A549 (cell line): ENCODE measurements at regions not wholly inside any gene's neighbourhood (a gene's known extent, or its start where the extent isn't known, plus 50 kb on each side); places are given as distances from the start of the nearest gene placed in this dataset.

Experiments
- ATAC-seq, 2 experiments: fragments of 200-7000 bp in 1 of 2; fragments of >200 bp in 1 of 2; cut with Nextera tagmentation in 1 of 2; cut with Tn5 transposase in 1 of 2; 3 replicates each; pipeline versions ENCODE4 v1.8.0 to v1.9.1; 2018 to 2020; ENCODE audit warnings: mild to moderate bottlenecking in 1 of 2, moderate library complexity in 1 of 2
- CTCF ChIA-PET: fragments of 300-600 bp; sonication (Branson Sonifier 250); formaldehyde crosslinking; extraction: SDS; loops from one replicate; lab custom pipeline; 2021; ENCODE audit warnings: antibody characterized with exemption, inconsistent platforms; lab: Yijun Ruan, JAX
- POLR2A ChIA-PET: fragments of 350-600 bp; formaldehyde crosslinking; extraction: SDS; loops from one replicate; lab custom pipeline; 2021; ENCODE audit warnings: antibody characterized with exemption, inconsistent platforms; lab: Yijun Ruan, JAX
- DNase-seq, 2 experiments: peaks; one replicate each; pipeline versions ENCODE4 v3.0.0 to v3.0.0-alpha.2; 2011 to 2016; ENCODE audit warnings: low read depth in 1 of 2, low spot score in 1 of 2
- FAIRE-seq: peaks from 2 replicates; lab custom pipeline; 2011; peaks lifted over from hg19 to GRCh38; lab: Jason Lieb, UNC
- H3K27ac ChIP-seq, 2 experiments: fragments of >200 bp; sonication (Bioruptor Twin); formaldehyde crosslinking; 3 replicates each; pipeline ENCODE4 v1.5.1; 2016 to 2017
- H3K4me1 ChIP-seq: fragments of >200 bp; sonication (Bioruptor Twin); formaldehyde crosslinking; 3 replicates; pipeline ENCODE4 v1.6.1; 2016
- H3K4me2 ChIP-seq: fragments of >200 bp; sonication (Bioruptor Twin); formaldehyde crosslinking; 3 replicates; pipeline ENCODE4 v1.6.1; 2016
- H3K4me3 ChIP-seq: fragments of >200 bp; sonication (Bioruptor Twin); formaldehyde crosslinking; 3 replicates; pipeline ENCODE4 v1.5.1; 2016
- H3K9me3 ChIP-seq: fragments of >200 bp; sonication (Bioruptor Twin); formaldehyde crosslinking; 3 replicates; pipeline ENCODE4 v1.6.1; 2016
- CBX2 ChIP-seq: fragments of 200-600 bp; sonication (generic); IDR thresholded peaks from 2 replicates; pipeline ENCODE4 v1.6.1; 2016; ENCODE audit warnings: low read depth, mild to moderate bottlenecking, borderline replicate concordance
- CEBPB ChIP-seq, 2 experiments: fragments of >200 bp in 1 of 2; sonication (Bioruptor Twin) in 1 of 2; formaldehyde crosslinking in 1 of 2; IDR thresholded peaks; 2 replicates each; pipeline ENCODE4 v1.6.1; 2012 to 2016
- CHD2 ChIP-seq: fragments of 150-350 bp; IDR thresholded peaks from 2 replicates; pipeline ENCODE4 v1.6.1; 2014; ENCODE audit warnings: low read length; ENCODE audit not compliant: partially characterized antibody
- EHMT2 ChIP-seq: fragments of 200-600 bp; sonication (generic); IDR thresholded peaks from 2 replicates; pipeline ENCODE4 v1.6.1; 2016; ENCODE audit warnings: antibody characterized with exemption, low read depth, mild to moderate bottlenecking, moderate library complexity
- FOSB ChIP-seq: fragments of 250-450 bp; sonication (Bioruptor Pico); IDR thresholded peaks from 2 replicates; pipeline ENCODE4 v1.5.0; 2020; ENCODE audit warnings: mild to moderate bottlenecking, moderate library complexity
- GATA3 ChIP-seq: IDR thresholded peaks from 2 replicates; pipeline ENCODE4 v1.6.1; 2012; ENCODE audit warnings: borderline replicate concordance
- HOXA7 ChIP-seq: fragments of 250-450 bp; sonication (Bioruptor Pico); IDR thresholded peaks from 2 replicates; pipeline ENCODE4 v1.5.0; 2020; ENCODE audit warnings: mild to moderate bottlenecking, moderate library complexity
- HOXB13 ChIP-seq: fragments of 250-450 bp; sonication (Bioruptor Pico); IDR thresholded peaks from 2 replicates; pipeline ENCODE4 v1.5.0; 2020; ENCODE audit warnings: low read depth, mild to moderate bottlenecking, moderate library complexity
- JUNB ChIP-seq: fragments of >200 bp; sonication (Bioruptor Twin); formaldehyde crosslinking; IDR thresholded peaks from 2 replicates; pipeline ENCODE4 v1.6.1; 2016
- KDM1A ChIP-seq: fragments of 200-600 bp; sonication (generic); IDR thresholded peaks from 2 replicates; pipeline ENCODE4 v1.6.1; 2016; ENCODE audit warnings: low read depth, mild to moderate bottlenecking
- MAZ ChIP-seq: fragments of 150-350 bp; IDR thresholded peaks from 2 replicates; pipeline ENCODE4 v1.6.1; 2014; ENCODE audit warnings: antibody characterized with exemption, low read depth, low read length, borderline replicate concordance
- PHF8 ChIP-seq: fragments of 200-600 bp; sonication (generic); IDR thresholded peaks from 2 replicates; pipeline ENCODE4 v1.6.1; 2016; ENCODE audit warnings: low read depth, mild to moderate bottlenecking, antibody characterized with exemption, moderate library complexity, borderline replicate concordance
- RAD21 ChIP-seq, 2 experiments: fragments of >200 bp in 1 of 2; sonication (Bioruptor Twin) in 1 of 2; formaldehyde crosslinking in 1 of 2; IDR thresholded peaks in 1 of 2; conservative IDR thresholded peaks in 1 of 2; 2 replicates in 1 of 2; 3 replicates in 1 of 2; pipeline ENCODE4 v1.6.1; 2012 to 2018; ENCODE audit warnings: inconsistent platforms in 1 of 2
- RARB ChIP-seq: fragments of 250-450 bp; sonication (Bioruptor Pico); IDR thresholded peaks from 2 replicates; pipeline ENCODE4 v1.8.0; 2021; ENCODE audit warnings: mild to moderate bottlenecking, moderate library complexity
- RCOR1 ChIP-seq: fragments of 150-350 bp; IDR thresholded peaks from 2 replicates; pipeline ENCODE4 v1.6.1; 2014; ENCODE audit warnings: antibody characterized with exemption, low read length, low read depth
- SREBF2 ChIP-seq: fragments of 450-650 bp; IDR thresholded peaks from 2 replicates; pipeline ENCODE4 v1.6.1; 2014; ENCODE audit warnings: mild to moderate bottlenecking, moderate library complexity
- TFCP2L1 ChIP-seq: fragments of 250-450 bp; sonication (Bioruptor Pico); IDR thresholded peaks from 2 replicates; pipeline ENCODE4 v1.5.0; 2021; ENCODE audit warnings: mild to moderate bottlenecking
- TP53 ChIP-seq: fragments of 250-450 bp; sonication (Bioruptor Pico); IDR thresholded peaks from 2 replicates; pipeline ENCODE4 v1.5.0; 2021; ENCODE audit warnings: mild to moderate bottlenecking, moderate library complexity
- ZNF302 ChIP-seq: fragments of 250-450 bp; sonication (Bioruptor Pico); IDR thresholded peaks from 2 replicates; pipeline ENCODE4 v1.9.0; 2021; ENCODE audit warnings: inconsistent platforms, mild to moderate bottlenecking, moderate library complexity
- WGBS: methylation state at CpG from one replicate; pipeline ENCODE4 v1.1.6; 2017; ENCODE audit errors: missing lambda C conversion rate; 5-methylcytosine and 5-hydroxymethylcytosine counted together
- TF ChIP-seq, protein P1 (sequence below): fragments of >200 bp; sonication (Bioruptor Twin); formaldehyde crosslinking; IDR thresholded peaks from 3 replicates; pipeline ENCODE4 v1.6.1; 2016
- TF ChIP-seq, protein P2 (sequence below): fragments of 450-650 bp; IDR thresholded peaks from 2 replicates; pipeline ENCODE4 v1.6.1; 2014; ENCODE audit warnings: antibody characterized with exemption
- TF ChIP-seq, protein P3 (sequence below): IDR thresholded peaks from 2 replicates; pipeline ENCODE4 v1.6.1; 2012
- TF ChIP-seq, protein P4 (sequence below): fragments of 200-600 bp; sonication (generic); IDR thresholded peaks from 2 replicates; pipeline ENCODE4 v1.6.1; 2016; ENCODE audit warnings: antibody characterized with exemption, mild to moderate bottlenecking, moderate library complexity

DNA sequence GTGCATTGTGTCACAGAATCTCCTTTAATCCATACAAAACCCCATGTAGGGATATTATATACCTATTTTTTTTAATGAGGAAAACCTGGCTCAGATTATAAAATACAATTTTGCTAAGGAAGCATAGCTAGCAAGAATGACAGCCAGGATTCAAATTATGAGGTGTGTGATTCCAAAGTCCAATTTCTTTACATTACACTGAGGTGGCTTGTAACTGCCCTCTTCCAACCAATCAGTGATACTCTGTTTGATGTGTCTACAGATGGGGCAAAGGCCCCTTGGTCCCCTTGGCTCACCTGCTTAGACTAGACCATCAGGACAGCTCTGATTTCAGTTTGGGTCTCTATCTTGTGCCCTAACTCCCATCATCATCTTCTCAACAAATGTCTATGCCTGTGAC lies 120.3 kb upstream of the ADAMTS9 start:
- H3K27ac ChIP-seq = no peak overlapping the region
- H3K4me3 ChIP-seq = no peak overlapping the region
- H3K4me1 ChIP-seq = no peaks in the 10 kb centered on the region
- TF ChIP-seq TP53 (CRISPR knock-in tag) (no peak), CBX2 (no peak), CEBPB (IDR thresholded peaks at IDR 0.05) (no peak), RAD21 (conservative IDR thresholded peaks at IDR 0.05 in 1 of 2, IDR thresholded peaks at IDR 0.05 in 1 of 2) (no peak), HOXB13 (CRISPR knock-in tag) (no peak), TFCP2L1 (no peak), HOXA7 (CRISPR knock-in tag) (no peak), EHMT2 (no peak)
- TF ChIP-seq, protein P1, sequence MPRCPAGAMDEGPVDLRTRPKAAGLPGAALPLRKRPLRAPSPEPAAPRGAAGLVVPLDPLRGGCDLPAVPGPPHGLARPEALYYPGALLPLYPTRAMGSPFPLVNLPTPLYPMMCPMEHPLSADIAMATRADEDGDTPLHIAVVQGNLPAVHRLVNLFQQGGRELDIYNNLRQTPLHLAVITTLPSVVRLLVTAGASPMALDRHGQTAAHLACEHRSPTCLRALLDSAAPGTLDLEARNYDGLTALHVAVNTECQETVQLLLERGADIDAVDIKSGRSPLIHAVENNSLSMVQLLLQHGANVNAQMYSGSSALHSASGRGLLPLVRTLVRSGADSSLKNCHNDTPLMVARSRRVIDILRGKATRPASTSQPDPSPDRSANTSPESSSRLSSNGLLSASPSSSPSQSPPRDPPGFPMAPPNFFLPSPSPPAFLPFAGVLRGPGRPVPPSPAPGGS = no peak
- TF ChIP-seq, protein P2, sequence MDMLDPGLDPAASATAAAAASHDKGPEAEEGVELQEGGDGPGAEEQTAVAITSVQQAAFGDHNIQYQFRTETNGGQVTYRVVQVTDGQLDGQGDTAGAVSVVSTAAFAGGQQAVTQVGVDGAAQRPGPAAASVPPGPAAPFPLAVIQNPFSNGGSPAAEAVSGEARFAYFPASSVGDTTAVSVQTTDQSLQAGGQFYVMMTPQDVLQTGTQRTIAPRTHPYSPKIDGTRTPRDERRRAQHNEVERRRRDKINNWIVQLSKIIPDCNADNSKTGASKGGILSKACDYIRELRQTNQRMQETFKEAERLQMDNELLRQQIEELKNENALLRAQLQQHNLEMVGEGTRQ = no peak
- ChIA-PET POLR2A (no interaction called here), CTCF (no interaction called here)
- H3K9me3 ChIP-seq = no peaks in the 10 kb centered on the region
- no peak for DNase-seq
- no peak for ATAC-seq
- no peak for FAIRE-seq
- H3K4me2 ChIP-seq = no peak overlapping the region

DNA sequence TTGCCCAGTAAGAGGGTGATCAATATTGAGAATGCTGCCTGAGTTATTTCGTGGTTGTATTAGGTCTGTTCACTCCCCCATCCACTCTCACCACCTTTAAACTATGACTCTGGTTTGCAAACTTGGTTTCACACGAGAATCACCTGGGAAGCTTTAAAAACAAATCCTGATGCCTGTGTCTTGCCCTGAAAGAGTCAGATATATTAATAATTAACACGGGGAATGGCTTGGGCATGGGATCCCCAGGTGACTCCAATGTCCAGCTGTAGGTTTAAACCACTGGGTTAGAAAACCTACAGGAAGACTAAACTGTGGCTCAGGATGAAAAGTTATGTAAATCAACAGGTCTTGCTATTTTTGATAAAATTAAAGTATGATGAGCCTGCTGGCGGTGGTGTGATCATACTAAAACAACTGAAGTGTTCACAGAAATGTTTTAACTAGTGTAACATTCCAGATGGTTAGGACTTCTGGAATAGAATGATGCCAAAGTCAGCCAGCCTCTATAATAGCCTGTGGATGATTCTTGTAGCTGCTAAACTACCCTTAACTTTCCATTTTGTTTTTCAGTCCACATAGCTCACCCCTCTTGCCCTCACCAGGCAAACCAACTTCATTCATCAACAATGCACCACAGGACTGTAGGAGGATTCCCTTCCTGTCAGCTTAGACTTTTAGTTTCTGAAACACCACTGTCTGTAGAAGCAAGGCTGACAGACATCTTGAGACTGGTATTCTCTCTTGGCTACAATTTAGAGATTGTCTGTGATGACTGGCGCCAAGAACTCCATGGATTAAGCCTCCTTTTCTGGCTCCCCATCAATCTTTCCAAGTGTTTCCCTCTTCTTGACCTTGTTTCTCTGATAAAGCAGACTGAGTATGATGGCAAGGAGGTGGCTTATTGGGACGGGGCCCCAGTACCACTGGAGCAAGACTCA lies 119.1 kb upstream of the ADAMTS9 start:
- DNase-seq (no peak), FAIRE-seq (no peak), ATAC-seq (no peak)
- no peak overlapping the region for H3K4me3 ChIP-seq
- no peaks in the 10 kb centered on the region for H3K9me3 ChIP-seq
- POLR2A ChIA-PET = no interaction called here
- TF ChIP-seq GATA3 (no peak), MAZ (no peak), ZNF302 (CRISPR knock-in tag) (no peak), SREBF2 (no peak), CHD2 (no peak), JUNB (no peak), KDM1A (no peak), TP53 (CRISPR knock-in tag) (no peak), RCOR1 (no peak), FOSB (CRISPR knock-in tag) (no peak), RARB (CRISPR knock-in tag) (no peak), PHF8 (no peak)
- TF ChIP-seq, protein P3, sequence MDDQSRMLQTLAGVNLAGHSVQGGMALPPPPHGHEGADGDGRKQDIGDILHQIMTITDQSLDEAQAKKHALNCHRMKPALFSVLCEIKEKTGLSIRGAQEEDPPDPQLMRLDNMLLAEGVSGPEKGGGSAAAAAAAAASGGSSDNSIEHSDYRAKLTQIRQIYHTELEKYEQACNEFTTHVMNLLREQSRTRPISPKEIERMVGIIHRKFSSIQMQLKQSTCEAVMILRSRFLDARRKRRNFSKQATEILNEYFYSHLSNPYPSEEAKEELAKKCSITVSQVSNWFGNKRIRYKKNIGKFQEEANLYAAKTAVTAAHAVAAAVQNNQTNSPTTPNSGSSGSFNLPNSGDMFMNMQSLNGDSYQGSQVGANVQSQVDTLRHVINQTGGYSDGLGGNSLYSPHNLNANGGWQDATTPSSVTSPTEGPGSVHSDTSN = no peak
- TF ChIP-seq, protein P4, sequence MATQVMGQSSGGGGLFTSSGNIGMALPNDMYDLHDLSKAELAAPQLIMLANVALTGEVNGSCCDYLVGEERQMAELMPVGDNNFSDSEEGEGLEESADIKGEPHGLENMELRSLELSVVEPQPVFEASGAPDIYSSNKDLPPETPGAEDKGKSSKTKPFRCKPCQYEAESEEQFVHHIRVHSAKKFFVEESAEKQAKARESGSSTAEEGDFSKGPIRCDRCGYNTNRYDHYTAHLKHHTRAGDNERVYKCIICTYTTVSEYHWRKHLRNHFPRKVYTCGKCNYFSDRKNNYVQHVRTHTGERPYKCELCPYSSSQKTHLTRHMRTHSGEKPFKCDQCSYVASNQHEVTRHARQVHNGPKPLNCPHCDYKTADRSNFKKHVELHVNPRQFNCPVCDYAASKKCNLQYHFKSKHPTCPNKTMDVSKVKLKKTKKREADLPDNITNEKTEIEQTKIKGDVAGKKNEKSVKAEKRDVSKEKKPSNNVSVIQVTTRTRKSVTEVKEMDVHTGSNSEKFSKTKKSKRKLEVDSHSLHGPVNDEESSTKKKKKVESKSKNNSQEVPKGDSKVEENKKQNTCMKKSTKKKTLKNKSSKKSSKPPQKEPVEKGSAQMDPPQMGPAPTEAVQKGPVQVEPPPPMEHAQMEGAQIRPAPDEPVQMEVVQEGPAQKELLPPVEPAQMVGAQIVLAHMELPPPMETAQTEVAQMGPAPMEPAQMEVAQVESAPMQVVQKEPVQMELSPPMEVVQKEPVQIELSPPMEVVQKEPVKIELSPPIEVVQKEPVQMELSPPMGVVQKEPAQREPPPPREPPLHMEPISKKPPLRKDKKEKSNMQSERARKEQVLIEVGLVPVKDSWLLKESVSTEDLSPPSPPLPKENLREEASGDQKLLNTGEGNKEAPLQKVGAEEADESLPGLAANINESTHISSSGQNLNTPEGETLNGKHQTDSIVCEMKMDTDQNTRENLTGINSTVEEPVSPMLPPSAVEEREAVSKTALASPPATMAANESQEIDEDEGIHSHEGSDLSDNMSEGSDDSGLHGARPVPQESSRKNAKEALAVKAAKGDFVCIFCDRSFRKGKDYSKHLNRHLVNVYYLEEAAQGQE = no peak
- no peak overlapping the region for H3K4me2 ChIP-seq
- WGBS = 2% methylated on average over 6 of the region's 6 CpGs
- no peak overlapping the region for H3K27ac ChIP-seq
- no peaks in the 10 kb centered on the region for H3K4me1 ChIP-seq
- CTCF ChIA-PET = no interaction called here
